ENCODE measurements at regions not wholly inside any gene's neighbourhood (a gene's known extent, or its start where the extent isn't known, plus 50 kb on each side); places are given as distances from the start of the nearest gene placed in this dataset.

DNA sequence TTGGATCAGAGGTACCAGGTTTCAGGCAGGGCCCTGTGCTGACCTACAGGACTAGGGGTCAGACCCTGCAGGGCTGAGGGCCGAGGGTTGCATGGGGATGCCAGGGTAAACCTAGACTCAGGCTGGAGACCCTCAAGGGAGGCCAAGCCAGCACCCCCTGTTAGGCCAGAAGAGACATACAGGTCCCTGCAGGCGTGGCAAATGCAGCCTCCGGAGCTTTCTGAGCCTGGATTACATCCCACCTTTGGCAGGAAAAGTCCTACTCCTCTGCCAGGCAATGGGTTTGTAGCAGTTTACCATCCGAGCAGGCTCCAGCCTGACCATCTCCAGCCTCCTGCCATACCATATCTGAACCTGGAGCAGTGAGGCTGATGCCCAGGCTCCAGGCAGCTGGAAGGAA is 425.3 kb downstream of the NPHP4 start:
- TF ChIP-seq SP1 (CRISPR knock-in tag; conservative IDR thresholded peaks at IDR 0.05) (no peak), GABPB1 (CRISPR knock-in tag; IDR thresholded peaks at IDR 0.05) (no peak), ELF4 (CRISPR knock-in tag; IDR thresholded peaks at IDR 0.05; ENCODE audit: low read depth) (no peak), IRF2 (CRISPR knock-in tag; IDR thresholded peaks at IDR 0.05; ENCODE audit: borderline replicate concordance, low read depth) (no peak), NR1H2 (CRISPR knock-in tag; IDR thresholded peaks at IDR 0.05) (no peak), CREM (CRISPR knock-in tag; IDR thresholded peaks at IDR 0.05) (no peak), CTCF (IDR thresholded peaks at IDR 0.05) (no peak), ZNF219 (CRISPR knock-in tag; IDR thresholded peaks at IDR 0.05; ENCODE audit: borderline replicate concordance) (no peak), RELA (CRISPR knock-in tag; IDR thresholded peaks at IDR 0.05; ENCODE audit: borderline replicate concordance) (no peak), TEAD4 (CRISPR knock-in tag; IDR thresholded peaks at IDR 0.05) (no peak), CREB1 (CRISPR knock-in tag; IDR thresholded peaks at IDR 0.05) (no peak)
- TF ChIP-seq, protein P1, sequence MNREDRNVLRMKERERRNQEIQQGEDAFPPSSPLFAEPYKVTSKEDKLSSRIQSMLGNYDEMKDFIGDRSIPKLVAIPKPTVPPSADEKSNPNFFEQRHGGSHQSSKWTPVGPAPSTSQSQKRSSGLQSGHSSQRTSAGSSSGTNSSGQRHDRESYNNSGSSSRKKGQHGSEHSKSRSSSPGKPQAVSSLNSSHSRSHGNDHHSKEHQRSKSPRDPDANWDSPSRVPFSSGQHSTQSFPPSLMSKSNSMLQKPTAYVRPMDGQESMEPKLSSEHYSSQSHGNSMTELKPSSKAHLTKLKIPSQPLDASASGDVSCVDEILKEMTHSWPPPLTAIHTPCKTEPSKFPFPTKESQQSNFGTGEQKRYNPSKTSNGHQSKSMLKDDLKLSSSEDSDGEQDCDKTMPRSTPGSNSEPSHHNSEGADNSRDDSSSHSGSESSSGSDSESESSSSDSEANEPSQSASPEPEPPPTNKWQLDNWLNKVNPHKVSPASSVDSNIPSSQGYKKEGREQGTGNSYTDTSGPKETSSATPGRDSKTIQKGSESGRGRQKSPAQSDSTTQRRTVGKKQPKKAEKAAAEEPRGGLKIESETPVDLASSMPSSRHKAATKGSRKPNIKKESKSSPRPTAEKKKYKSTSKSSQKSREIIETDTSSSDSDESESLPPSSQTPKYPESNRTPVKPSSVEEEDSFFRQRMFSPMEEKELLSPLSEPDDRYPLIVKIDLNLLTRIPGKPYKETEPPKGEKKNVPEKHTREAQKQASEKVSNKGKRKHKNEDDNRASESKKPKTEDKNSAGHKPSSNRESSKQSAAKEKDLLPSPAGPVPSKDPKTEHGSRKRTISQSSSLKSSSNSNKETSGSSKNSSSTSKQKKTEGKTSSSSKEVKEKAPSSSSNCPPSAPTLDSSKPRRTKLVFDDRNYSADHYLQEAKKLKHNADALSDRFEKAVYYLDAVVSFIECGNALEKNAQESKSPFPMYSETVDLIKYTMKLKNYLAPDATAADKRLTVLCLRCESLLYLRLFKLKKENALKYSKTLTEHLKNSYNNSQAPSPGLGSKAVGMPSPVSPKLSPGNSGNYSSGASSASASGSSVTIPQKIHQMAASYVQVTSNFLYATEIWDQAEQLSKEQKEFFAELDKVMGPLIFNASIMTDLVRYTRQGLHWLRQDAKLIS (CRISPR knock-in tag; IDR thresholded peaks at IDR 0.05; ENCODE audit: borderline replicate concordance), result no peak

Data from WTC11 (cell line).